ENCODE measurements at regions not wholly inside any gene's neighbourhood (a gene's known extent, or its start where the extent isn't known, plus 50 kb on each side); places are given as distances from the start of the nearest gene placed in this dataset.

DNA sequence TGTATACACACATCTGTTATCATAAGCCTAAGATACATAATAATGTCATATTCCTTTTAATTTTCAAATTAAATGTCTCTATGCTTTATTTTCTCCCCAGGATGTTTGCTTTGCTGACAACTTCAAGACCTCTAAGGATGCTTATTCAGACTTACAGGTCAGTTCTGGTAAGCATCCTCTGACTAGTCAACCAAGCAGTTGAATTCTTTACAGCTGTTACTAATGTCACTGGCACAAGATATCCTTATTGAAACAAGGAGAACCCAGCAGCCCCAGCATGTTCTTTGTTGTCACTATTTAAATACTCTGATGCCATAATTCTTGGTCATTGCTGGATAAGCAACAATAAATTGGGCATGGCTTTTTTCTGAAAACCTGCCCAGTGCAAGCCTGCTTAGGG lies 232.3 kb upstream of the PMFBP1 start:
- ChIA-PET POLR2A (no interaction called here), CTCF (interaction anchor here (0.7 kb wide), 1 partner anchor 80 kb away, joined by 3 read pairs; no protein-coding TSS in a partner anchor), RAD21 (ENCODE audit: low non-redundant PET in 1 of 2, low total read pairs in 2 of 2, uncharacterized antibody in 2 of 2, unreplicated experiment in 2 of 2) (no interaction called here)
- Histone ChIP-seq H3K79me2 (ENCODE audit: insufficient read depth, low read length) (no peaks in the 10 kb centered on the region), H3K9me3 (ENCODE audit: control insufficient read depth in 1 of 2, insufficient read depth in 1 of 2, low read depth in 1 of 2, low read length in 2 of 2) (no peaks in the 10 kb centered on the region), H3K9ac (ENCODE audit: low read length) (no peak overlapping the region), H2AFZ (ENCODE audit: low read depth, low read length, poor library complexity, severe bottlenecking) (no peak overlapping the region), H3K4me2 (ENCODE audit: low read length) (no peak overlapping the region), H3K9me2 (ENCODE audit: insufficient read depth) (no peaks in the 10 kb centered on the region), H3K4me1 (ENCODE audit: control insufficient read depth in 1 of 2, insufficient read depth in 2 of 2, low read length in 2 of 2) (no peaks in the 10 kb centered on the region), H3K27ac (ENCODE audit: low read depth, low read length) (no peak overlapping the region), H4K20me1 (ENCODE audit: insufficient read depth) (no peaks in the 10 kb centered on the region), H3K27me3 (ENCODE audit: insufficient read depth, low read length) (no peaks in the 10 kb centered on the region), H3K36me3 (ENCODE audit: control insufficient read depth in 1 of 2, insufficient read depth in 2 of 2, low read length in 2 of 2) (no peaks in the 10 kb centered on the region), H3K4me3 (replicated peaks in 1 of 2; ENCODE audit: low read depth in 1 of 2, low read length in 2 of 2) (no peak overlapping the region)
- TF ChIP-seq, protein P1, sequence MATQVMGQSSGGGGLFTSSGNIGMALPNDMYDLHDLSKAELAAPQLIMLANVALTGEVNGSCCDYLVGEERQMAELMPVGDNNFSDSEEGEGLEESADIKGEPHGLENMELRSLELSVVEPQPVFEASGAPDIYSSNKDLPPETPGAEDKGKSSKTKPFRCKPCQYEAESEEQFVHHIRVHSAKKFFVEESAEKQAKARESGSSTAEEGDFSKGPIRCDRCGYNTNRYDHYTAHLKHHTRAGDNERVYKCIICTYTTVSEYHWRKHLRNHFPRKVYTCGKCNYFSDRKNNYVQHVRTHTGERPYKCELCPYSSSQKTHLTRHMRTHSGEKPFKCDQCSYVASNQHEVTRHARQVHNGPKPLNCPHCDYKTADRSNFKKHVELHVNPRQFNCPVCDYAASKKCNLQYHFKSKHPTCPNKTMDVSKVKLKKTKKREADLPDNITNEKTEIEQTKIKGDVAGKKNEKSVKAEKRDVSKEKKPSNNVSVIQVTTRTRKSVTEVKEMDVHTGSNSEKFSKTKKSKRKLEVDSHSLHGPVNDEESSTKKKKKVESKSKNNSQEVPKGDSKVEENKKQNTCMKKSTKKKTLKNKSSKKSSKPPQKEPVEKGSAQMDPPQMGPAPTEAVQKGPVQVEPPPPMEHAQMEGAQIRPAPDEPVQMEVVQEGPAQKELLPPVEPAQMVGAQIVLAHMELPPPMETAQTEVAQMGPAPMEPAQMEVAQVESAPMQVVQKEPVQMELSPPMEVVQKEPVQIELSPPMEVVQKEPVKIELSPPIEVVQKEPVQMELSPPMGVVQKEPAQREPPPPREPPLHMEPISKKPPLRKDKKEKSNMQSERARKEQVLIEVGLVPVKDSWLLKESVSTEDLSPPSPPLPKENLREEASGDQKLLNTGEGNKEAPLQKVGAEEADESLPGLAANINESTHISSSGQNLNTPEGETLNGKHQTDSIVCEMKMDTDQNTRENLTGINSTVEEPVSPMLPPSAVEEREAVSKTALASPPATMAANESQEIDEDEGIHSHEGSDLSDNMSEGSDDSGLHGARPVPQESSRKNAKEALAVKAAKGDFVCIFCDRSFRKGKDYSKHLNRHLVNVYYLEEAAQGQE (IDR thresholded peaks at IDR 0.05; ENCODE audit: low read depth): no peak
- TF ChIP-seq CBX3 (IDR thresholded peaks at IDR 0.05; ENCODE audit: low read depth): no peak
- TF ChIP-seq RAD21 (IDR thresholded peaks at IDR 0.05; ENCODE audit: low read depth): no peak
- no peak for TF ChIP-seq ZNF274 (IDR thresholded peaks at IDR 0.05; ENCODE audit: low read depth, low read length)
- no peak for TF ChIP-seq FOSL1 (IDR thresholded peaks at IDR 0.05; ENCODE audit: low read depth)
- no peak for DNase-seq (ENCODE audit: low read depth, low spot score)
- no TSS peak for BruUV-seq (replicated peaks)
- ATAC-seq: no peak
- intact Hi-C loops (cut with micrococcal nuclease): no loop called here

DNA sequence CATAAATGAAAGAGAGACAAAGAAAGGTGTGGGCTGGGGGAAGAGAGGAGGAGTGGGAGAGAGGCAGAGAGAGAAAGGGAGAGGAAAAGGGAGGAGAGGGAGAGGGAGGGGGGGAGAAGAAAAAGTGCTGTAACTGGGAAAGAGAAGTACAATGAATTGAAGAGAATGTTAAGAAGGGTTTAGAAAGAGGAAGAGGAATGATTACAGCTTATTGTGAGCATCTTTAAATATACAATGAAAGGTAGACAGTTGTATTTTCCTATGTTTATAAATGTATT lies 229.1 kb upstream of the PMFBP1 start:
- TF ChIP-seq, protein P2, sequence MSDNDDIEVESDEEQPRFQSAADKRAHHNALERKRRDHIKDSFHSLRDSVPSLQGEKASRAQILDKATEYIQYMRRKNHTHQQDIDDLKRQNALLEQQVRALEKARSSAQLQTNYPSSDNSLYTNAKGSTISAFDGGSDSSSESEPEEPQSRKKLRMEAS (IDR thresholded peaks at IDR 0.05): no peak
- no peak for TF ChIP-seq EZH2 (IDR thresholded peaks at IDR 0.05)
- TF ChIP-seq ZFX (IDR thresholded peaks at IDR 0.05): no peak
- no peak for TF ChIP-seq ELF1 (IDR thresholded peaks at IDR 0.05; ENCODE audit: borderline replicate concordance, low read depth)
- no TSS peak for BruUV-seq (replicated peaks)
- no peaks in the 10 kb centered on the region for H3K4me1 ChIP-seq (ENCODE audit: control insufficient read depth in 1 of 2, insufficient read depth in 2 of 2, low read length in 2 of 2)
- RAD21 ChIA-PET (ENCODE audit: low non-redundant PET in 1 of 2, low total read pairs in 2 of 2, uncharacterized antibody in 2 of 2, unreplicated experiment in 2 of 2): no interaction called here
- no peaks in the 10 kb centered on the region for H4K20me1 ChIP-seq (ENCODE audit: insufficient read depth)
- no peaks in the 10 kb centered on the region for H3K79me2 ChIP-seq (ENCODE audit: insufficient read depth, low read length)
- H3K27me3 ChIP-seq (ENCODE audit: insufficient read depth, low read length): no peaks in the 10 kb centered on the region
- CTCF ChIA-PET: interaction anchor here (0.6 to 1.5 kb wide), 3 partner anchors 8 to 42 kb away, joined by 3 read pairs; no protein-coding TSS in a partner anchor
- H3K9ac ChIP-seq (ENCODE audit: low read length): no peak overlapping the region
- POLR2A ChIA-PET: no interaction called here
- intact Hi-C loops (cut with micrococcal nuclease): no loop called here
- ATAC-seq: no peak
- no peaks in the 10 kb centered on the region for H3K36me3 ChIP-seq (ENCODE audit: control insufficient read depth in 1 of 2, insufficient read depth in 2 of 2, low read length in 2 of 2)
- H3K4me2 ChIP-seq (ENCODE audit: low read length): no peak overlapping the region
- DNase-seq (ENCODE audit: low read depth, low spot score): no peak
- no peak overlapping the region for H2AFZ ChIP-seq (ENCODE audit: low read depth, low read length, poor library complexity, severe bottlenecking)
- H3K27ac ChIP-seq (ENCODE audit: low read depth, low read length): no peak overlapping the region
- H3K4me3 ChIP-seq (replicated peaks in 1 of 2; ENCODE audit: low read depth in 1 of 2, low read length in 2 of 2): no peak overlapping the region
- H3K9me3 ChIP-seq (ENCODE audit: control insufficient read depth in 1 of 2, insufficient read depth in 1 of 2, low read depth in 1 of 2, low read length in 2 of 2): no peaks in the 10 kb centered on the region
- H3K9me2 ChIP-seq (ENCODE audit: insufficient read depth): no peaks in the 10 kb centered on the region

Measured in HCT116 (cell line).